Smooth muscle cell (in vitro differentiated cells): ENCODE measurements at regions not wholly inside any gene's neighbourhood (a gene's known extent, or its start where the extent isn't known, plus 50 kb on each side); places are given as distances from the start of the nearest gene placed in this dataset.
A peak's percentile ranks its signal among the peaks of the same experiment; 100 is the strongest.

ENCODE experiments used
- DNase-seq: peaks from one replicate; lab custom pipeline; 2025; ENCODE audit not compliant: unreplicated experiment; lab: John Stamatoyannopoulos, UW
- H2AFZ ChIP-seq: fragments of 200-600 bp; sonication (generic); 2 replicates; pipeline ENCODE4 v1.6.0; 2016; ENCODE audit warnings: antibody characterized with exemption, low read depth, mild to moderate bottlenecking
- H3F3A ChIP-seq: fragments of 200-600 bp; sonication (generic); 2 replicates; pipeline ENCODE4 v1.6.0; 2017; ENCODE audit warnings: antibody characterized with exemption, low read depth
- H3K27ac ChIP-seq: fragments of 200-600 bp; sonication (generic); 2 replicates; pipeline ENCODE4 v1.5.1; 2016; ENCODE audit warnings: low read depth, mild to moderate bottlenecking
- H3K27me3 ChIP-seq: fragments of 200-600 bp; sonication (generic); 2 replicates; pipeline ENCODE4 v1.6.1; 2016; ENCODE audit warnings: low read depth, mild to moderate bottlenecking
- H3K36me3 ChIP-seq: fragments of 200-600 bp; sonication (generic); 2 replicates; pipeline ENCODE4 v1.5.1; 2016; ENCODE audit warnings: low read depth
- H3K4me1 ChIP-seq: fragments of 200-600 bp; sonication (generic); 2 replicates; pipeline ENCODE4 v1.5.1; 2016; ENCODE audit warnings: low read depth
- H3K4me2 ChIP-seq: fragments of 200-600 bp; sonication (generic); 2 replicates; pipeline ENCODE4 v1.6.0; 2016; ENCODE audit warnings: mild to moderate bottlenecking
- H3K4me3 ChIP-seq: fragments of 200-600 bp; sonication (generic); 2 replicates; pipeline ENCODE4 v1.5.1; 2016; ENCODE audit warnings: mild to moderate bottlenecking
- H3K79me2 ChIP-seq: fragments of 200-600 bp; sonication (generic); 2 replicates; pipeline ENCODE4 v1.6.0; 2016; ENCODE audit warnings: low read depth, mild to moderate bottlenecking
- H3K9ac ChIP-seq: fragments of 200-600 bp; sonication (generic); 2 replicates; pipeline ENCODE4 v1.6.0; 2016; ENCODE audit warnings: low read depth
- H3K9me3 ChIP-seq: fragments of 200-600 bp; sonication (generic); replicated peaks from 2 replicates; pipeline ENCODE4 v1.5.1; 2016; ENCODE audit warnings: low read depth
- H4K20me1 ChIP-seq: fragments of 200-600 bp; sonication (generic); 2 replicates; pipeline ENCODE4 v1.6.0; 2016; ENCODE audit warnings: low read depth
- CTCF ChIP-seq: fragments of 200-600 bp; sonication (generic); IDR thresholded peaks from 2 replicates; pipeline ENCODE4 v1.5.1; 2017; ENCODE audit warnings: borderline replicate concordance, mild to moderate bottlenecking, antibody characterized with exemption; ENCODE audit not compliant: insufficient read depth, poor library complexity, severe bottlenecking
- WGBS: methylation state at CpG from one replicate; pipeline ENCODE4 v1.1.7; 2016; ENCODE audit warnings: low lambda C conversion rate; 5-methylcytosine and 5-hydroxymethylcytosine counted together

GRCh38 chr13:105773863-105774538 lies 761.5 kb downstream of the EFNB2 start:
- WGBS: 2% methylated on average over 7 of the region's 7 CpGs
- Histone ChIP-seq H3F3A (peaks cover 12% of the 10 kb centered on the region), H3K9me3 (no peaks in the 10 kb centered on the region), H3K27me3 (no peaks in the 10 kb centered on the region), H3K9ac (no peak overlapping the region), H4K20me1 (no peaks in the 10 kb centered on the region), H3K27ac (peak overlapping the region; percentile 82), H3K36me3 (no peaks in the 10 kb centered on the region), H3K4me3 (no peak overlapping the region), H3K79me2 (no peaks in the 10 kb centered on the region), H3K4me1 (peaks cover 14% of the 10 kb centered on the region), H2AFZ (no peak overlapping the region), H3K4me2 (peak overlapping the region; percentile 77)
- no peak for DNase-seq
- no peak for TF ChIP-seq CTCF

DNA sequence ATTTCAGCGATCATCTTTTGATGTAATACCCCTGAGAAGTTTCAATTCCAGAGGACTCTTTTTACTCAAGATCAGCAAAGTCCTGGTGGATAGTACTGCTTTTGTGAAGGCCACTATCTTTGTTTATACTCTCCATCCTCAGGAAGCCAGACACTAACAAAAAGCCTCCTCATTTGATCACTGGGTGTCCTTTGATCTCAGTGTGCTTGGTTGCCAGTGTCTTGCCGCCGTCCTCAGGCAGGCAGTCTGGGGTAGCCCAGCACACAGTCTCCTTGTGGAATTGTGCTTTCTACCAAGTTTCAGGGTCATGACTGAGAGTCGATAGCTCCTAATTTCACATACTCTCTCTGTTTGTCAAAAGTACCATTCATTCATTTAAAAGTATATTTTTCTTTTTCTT lies 762.2 kb downstream of the EFNB2 start:
- 23% methylated on average over 4 of the region's 4 CpGs for WGBS
- no peak for TF ChIP-seq CTCF
- H4K20me1 ChIP-seq: no peaks in the 10 kb centered on the region

DNA sequence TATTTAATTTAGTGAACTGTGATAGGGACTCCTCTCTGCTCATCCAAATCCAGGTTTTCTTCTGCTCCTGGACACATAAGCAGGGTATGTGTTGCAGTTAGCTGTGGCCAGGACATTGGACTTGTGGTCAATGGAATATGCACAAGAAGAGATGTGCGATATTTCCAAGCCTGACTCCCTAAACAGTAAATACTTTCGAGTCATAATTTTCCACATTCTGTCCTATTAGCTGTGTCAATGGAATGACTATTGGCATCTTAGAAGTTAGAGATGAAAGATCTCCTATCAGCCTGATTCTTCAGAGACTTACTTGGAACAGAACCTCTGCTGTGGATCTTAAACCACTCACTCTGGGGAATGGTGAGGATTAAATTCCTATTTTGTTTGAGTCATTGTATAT lies 771.0 kb downstream of the EFNB2 start:
- Histone ChIP-seq H3K27me3 (no peaks in the 10 kb centered on the region), H3F3A (no peaks in the 10 kb centered on the region), H3K4me2 (peak overlapping the region; percentile 3), H3K9me3 (no peaks in the 10 kb centered on the region), H2AFZ (no peak overlapping the region), H3K27ac (peak overlapping the region; percentile 17), H3K4me3 (no peak overlapping the region), H3K9ac (no peak overlapping the region), H3K4me1 (no peaks in the 10 kb centered on the region), H4K20me1 (no peaks in the 10 kb centered on the region), H3K36me3 (no peaks in the 10 kb centered on the region), H3K79me2 (no peaks in the 10 kb centered on the region)
- WGBS: 31% methylated on average over 2 of the region's 2 CpGs
- no peak for TF ChIP-seq CTCF
- DNase-seq: no peak

More for the DNA sequence above, 762.2 kb downstream of the EFNB2 start:
- H3K27ac ChIP-seq: peak overlapping the region; percentile 60
- H3K36me3 ChIP-seq: no peaks in the 10 kb centered on the region
- peak overlapping the region; percentile 72 for H3K4me2 ChIP-seq
- no peak overlapping the region for H3K4me3 ChIP-seq
- no peak for DNase-seq
- H3K9ac ChIP-seq: no peak overlapping the region
- no peaks in the 10 kb centered on the region for H3K9me3 ChIP-seq
- peak overlapping the region; percentile 68 for H2AFZ ChIP-seq
- H3K79me2 ChIP-seq: no peaks in the 10 kb centered on the region
- no peaks in the 10 kb centered on the region for H3K27me3 ChIP-seq
- peaks cover 14% of the 10 kb centered on the region for H3K4me1 ChIP-seq
- H3F3A ChIP-seq: peaks cover 12% of the 10 kb centered on the region

DNA sequence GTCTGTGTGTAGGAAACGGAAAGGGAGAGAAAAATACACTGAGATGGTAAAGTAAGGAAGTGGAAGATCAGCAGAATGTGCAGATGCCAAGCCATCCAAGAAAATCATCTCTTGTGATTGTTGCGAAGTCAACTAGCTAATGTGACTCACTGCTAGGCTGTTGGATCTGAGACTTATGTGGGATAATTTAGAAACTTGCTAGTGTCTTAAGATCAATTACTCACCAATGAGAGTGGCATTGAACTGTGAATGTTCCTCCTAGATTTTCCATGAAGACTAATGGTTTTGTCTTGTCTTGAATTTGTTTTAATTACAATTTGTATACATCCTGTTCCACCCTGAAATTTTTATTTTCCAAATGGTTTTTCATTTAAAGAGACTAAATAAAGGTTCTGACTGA lies 771.6 kb downstream of the EFNB2 start:
- WGBS: 66% methylated on average over 2 of the region's 2 CpGs
- Histone ChIP-seq H3K36me3 (no peaks in the 10 kb centered on the region), H3K79me2 (no peaks in the 10 kb centered on the region), H3K27me3 (no peaks in the 10 kb centered on the region), H3K4me2 (peak overlapping the region; percentile 3), H3K4me3 (no peak overlapping the region), H3K4me1 (no peaks in the 10 kb centered on the region), H3K9ac (no peak overlapping the region), H3F3A (no peaks in the 10 kb centered on the region), H3K9me3 (no peaks in the 10 kb centered on the region), H4K20me1 (no peaks in the 10 kb centered on the region), H3K27ac (peak overlapping the region; percentile 17), H2AFZ (no peak overlapping the region)
- no peak for TF ChIP-seq CTCF
- no peak for DNase-seq
